IMR-90 (cell line): ENCODE measurements at regions not wholly inside any gene's neighbourhood (a gene's known extent, or its start where the extent isn't known, plus 50 kb on each side); places are given as distances from the start of the nearest gene placed in this dataset.

Experiments
- ATAC-seq: fragments of 200-7000 bp; cut with Tn5 transposase; 2 replicates; pipeline ENCODE4 v1.9.1; 2020; ENCODE audit warnings: low read depth, mild to moderate bottlenecking, moderate library complexity
- BruUV-seq: library from RNA; stranded (reverse); fragments of 400-500 nt; replicated peaks from 2 replicates; lab custom pipeline; 2021; lab: Mats Ljungman, UMichigan
- CTCF ChIA-PET: fragments of 300-600 bp; formaldehyde crosslinking; extraction: SDS; loops from one replicate; lab custom pipeline; 2021; ENCODE audit warnings: antibody characterized with exemption; lab: Yijun Ruan, JAX
- POLR2A ChIA-PET: fragments of 300-600 bp; sonication (Branson Sonifier 250); formaldehyde crosslinking; loops from one replicate; lab custom pipeline; 2022; ENCODE audit warnings: antibody characterized with exemption; ENCODE audit not compliant: unreplicated experiment; lab: Charles Lee
- DNase-seq: peaks from one replicate; pipeline ENCODE4 v3.0.0; 2013
- H2AFZ ChIP-seq: replicated peaks from 2 replicates; pipeline ENCODE3; 2013; ENCODE audit warnings: low read length, mild to moderate bottlenecking; ENCODE audit not compliant: poor library complexity
- H2AK5ac ChIP-seq: 2 replicates; pipeline ENCODE4 v1.6.1; 2013; ENCODE audit warnings: low read depth, low read length, inconsistent platforms
- H2AK9ac ChIP-seq: replicated peaks from 2 replicates; pipeline ENCODE3; 2013; ENCODE audit warnings: mild to moderate bottlenecking, low read depth, low read length, moderate library complexity; ENCODE audit not compliant: poor library complexity
- H2BK120ac ChIP-seq: 2 replicates; pipeline ENCODE4 v1.6.1; 2013; ENCODE audit warnings: low read depth, low read length, inconsistent platforms
- H2BK15ac ChIP-seq: 3 replicates; pipeline ENCODE4 v1.6.1; 2013; ENCODE audit warnings: low read depth, low read length, inconsistent platforms
- H2BK20ac ChIP-seq: 2 replicates; pipeline ENCODE4 v1.6.1; 2013; ENCODE audit warnings: low read depth, mild to moderate bottlenecking, inconsistent platforms, low read length, moderate library complexity
- H2BK5ac ChIP-seq: 2 replicates; pipeline ENCODE4 v1.6.1; 2013; ENCODE audit warnings: mild to moderate bottlenecking, low read depth, low read length, inconsistent platforms; ENCODE audit not compliant: poor library complexity, severe bottlenecking
- H3K14ac ChIP-seq: replicated peaks from 2 replicates; pipeline ENCODE4 v1.6.1; 2013; ENCODE audit warnings: low read depth, low read length, inconsistent platforms
- H3K18ac ChIP-seq: 2 replicates; pipeline ENCODE4 v1.6.1; 2013; ENCODE audit warnings: low read depth, low read length, control low read depth
- H3K23ac ChIP-seq: 2 replicates; pipeline ENCODE4 v1.6.1; 2013; ENCODE audit warnings: low read depth, low read length, inconsistent platforms
- H3K27ac ChIP-seq: 2 replicates; pipeline ENCODE4 v1.5.1; 2013; ENCODE audit warnings: mild to moderate bottlenecking, control low read depth, low read length; ENCODE audit not compliant: insufficient read depth
- H3K27me3 ChIP-seq: 2 replicates; pipeline ENCODE4 v1.6.1; 2013; ENCODE audit warnings: low read length; ENCODE audit not compliant: control insufficient read depth, insufficient read depth
- H3K36me3 ChIP-seq: 2 replicates; pipeline ENCODE4 v1.6.1; 2013; ENCODE audit warnings: low read length, mixed read lengths; ENCODE audit not compliant: control insufficient read depth, insufficient read depth
- H3K4ac ChIP-seq: 2 replicates; pipeline ENCODE4 v1.6.1; 2013; ENCODE audit warnings: low read depth, low read length, inconsistent platforms
- H3K4me1 ChIP-seq: 2 replicates; pipeline ENCODE4 v1.6.1; 2013; ENCODE audit warnings: low read length, mixed read lengths; ENCODE audit not compliant: control insufficient read depth, insufficient read depth
- H3K4me2 ChIP-seq: 2 replicates; pipeline ENCODE4 v1.6.1; 2013; ENCODE audit warnings: low read depth, mild to moderate bottlenecking, control low read depth, low read length, moderate library complexity
- H3K4me3 ChIP-seq: 2 replicates; pipeline ENCODE4 v1.5.1; 2013; ENCODE audit warnings: low read depth, mild to moderate bottlenecking, control low read depth, low read length, moderate library complexity; ENCODE audit not compliant: insufficient read depth
- H3K56ac ChIP-seq: 2 replicates; pipeline ENCODE4 v1.6.1; 2013; ENCODE audit warnings: low read length, inconsistent platforms; ENCODE audit not compliant: insufficient read depth; ENCODE audit errors: extremely low read depth
- H3K79me1 ChIP-seq, 2 experiments: 2 replicates each; pipeline ENCODE4 v1.6.1; 2013; ENCODE audit warnings: low read length in 2 of 2, inconsistent platforms in 1 of 2, low read depth in 1 of 2
- H3K9ac ChIP-seq: 2 replicates; pipeline ENCODE4 v1.6.1; 2013; ENCODE audit warnings: low read depth, low read length, control low read depth
- H3K9me1 ChIP-seq: 2 replicates; pipeline ENCODE4 v1.6.1; 2013; ENCODE audit warnings: low read length, inconsistent platforms; ENCODE audit not compliant: insufficient read depth
- H3K9me3 ChIP-seq: 2 replicates; pipeline ENCODE4 v1.6.1; 2013; ENCODE audit warnings: low read length; ENCODE audit not compliant: control insufficient read depth, insufficient read depth
- H4K20me1 ChIP-seq: 2 replicates; pipeline ENCODE4 v1.6.1; 2013; ENCODE audit warnings: low read length, inconsistent platforms; ENCODE audit not compliant: insufficient read depth
- H4K5ac ChIP-seq: 2 replicates; pipeline ENCODE4 v1.6.1; 2013; ENCODE audit warnings: mild to moderate bottlenecking, low read depth, low read length, control low read depth
- H4K8ac ChIP-seq, 2 experiments: 2 replicates each; pipeline ENCODE4 v1.6.1; 2013; ENCODE audit warnings: low read depth in 2 of 2, low read length in 2 of 2, control low read depth in 1 of 2, inconsistent platforms in 1 of 2
- H4K91ac ChIP-seq: 2 replicates; pipeline ENCODE4 v1.6.1; 2013; ENCODE audit warnings: low read depth, low read length, inconsistent platforms; ENCODE audit not compliant: insufficient read depth
- BHLHE40 ChIP-seq: fragments of 150-350 bp; IDR thresholded peaks from 2 replicates; pipeline ENCODE4 v1.6.1; 2016; ENCODE audit warnings: mild to moderate bottlenecking, low read depth, low read length
- CEBPB ChIP-seq: IDR thresholded peaks from 2 replicates; pipeline ENCODE4 v1.6.1; 2012; ENCODE audit warnings: low read depth, low read length, improper control_type of control experiment
- CHD1 ChIP-seq: IDR thresholded peaks from 2 replicates; pipeline ENCODE4 v1.6.1; 2012; ENCODE audit warnings: low read depth, low read length, improper control_type of control experiment
- FOS ChIP-seq: fragments of 150-350 bp; IDR thresholded peaks from 2 replicates; pipeline ENCODE4 v1.6.1; 2016; ENCODE audit warnings: low read depth, low read length
- MAFK ChIP-seq: IDR thresholded peaks from 2 replicates; pipeline ENCODE4 v1.6.1; 2012; ENCODE audit warnings: low read depth, low read length, improper control_type of control experiment
- MAZ ChIP-seq: IDR thresholded peaks from 2 replicates; pipeline ENCODE4 v1.6.1; 2012; ENCODE audit warnings: low read depth, mild to moderate bottlenecking, low read length, improper control_type of control experiment, moderate library complexity, borderline replicate concordance
- MXI1 ChIP-seq: IDR thresholded peaks from 2 replicates; pipeline ENCODE4 v1.6.1; 2012; ENCODE audit warnings: low read depth, mild to moderate bottlenecking, low read length, moderate library complexity, borderline replicate concordance
- NFE2L2 ChIP-seq: fragments of 150-350 bp; IDR thresholded peaks from 2 replicates; pipeline ENCODE4 v1.6.1; 2016; ENCODE audit warnings: low read depth, mild to moderate bottlenecking, low read length
- RAD21 ChIP-seq: IDR thresholded peaks from 2 replicates; pipeline ENCODE4 v1.6.1; 2012; ENCODE audit warnings: low read length, improper control_type of control experiment
- RCOR1 ChIP-seq: IDR thresholded peaks from 2 replicates; pipeline ENCODE4 v1.6.1; 2012; ENCODE audit warnings: mild to moderate bottlenecking, low read length, improper control_type of control experiment; ENCODE audit not compliant: insufficient replicate concordance
- RFX5 ChIP-seq: IDR thresholded peaks from 2 replicates; pipeline ENCODE4 v1.8.0; 2012; ENCODE audit warnings: low read depth, mild to moderate bottlenecking, low read length, moderate library complexity
- USF2 ChIP-seq: fragments of 150-350 bp; IDR thresholded peaks from 2 replicates; pipeline ENCODE4 v1.6.1; 2017; ENCODE audit warnings: mild to moderate bottlenecking, antibody characterized with exemption, low read length, low read depth
- WGBS, 2 experiments: methylation state at CpG; one replicate each; pipeline versions ENCODE4 v1.1.5 to v1.1.7; 2013; ENCODE audit warnings: missing lambda C conversion rate in 2 of 2; ENCODE audit not compliant: insufficient read length in 1 of 2; ENCODE audit errors: extremely low coverage in 2 of 2; 5-methylcytosine and 5-hydroxymethylcytosine counted together
- dilution Hi-C: fragments of 300-500 bp; cut with HindIII; formaldehyde crosslinking; loops from one replicate; pipeline ENCODE4 v1.14.3; 2018; ENCODE audit warnings: low sequenced_read_pairs; ENCODE audit not compliant: unreplicated experiment
- in situ Hi-C: fragments of 300-500 bp; cut with MboI; formaldehyde crosslinking; loops from 3 replicates; pipeline ENCODE4 v1.14.3; 2019; ENCODE audit warnings: low sequenced_read_pairs, inconsistent platforms, mixed read lengths
- intact Hi-C: fragments of 100-400 bp; cut with micrococcal nuclease; formaldehyde crosslinking; loops from 2 replicates; pipeline ENCODE4 v1.10.0; 2022
- TF ChIP-seq, protein P1 (sequence below): conservative IDR thresholded peaks from 2 replicates; pipeline ENCODE4 v1.5.1; 2012; ENCODE audit warnings: mild to moderate bottlenecking, low read depth, low read length, improper control_type of control experiment

DNA sequence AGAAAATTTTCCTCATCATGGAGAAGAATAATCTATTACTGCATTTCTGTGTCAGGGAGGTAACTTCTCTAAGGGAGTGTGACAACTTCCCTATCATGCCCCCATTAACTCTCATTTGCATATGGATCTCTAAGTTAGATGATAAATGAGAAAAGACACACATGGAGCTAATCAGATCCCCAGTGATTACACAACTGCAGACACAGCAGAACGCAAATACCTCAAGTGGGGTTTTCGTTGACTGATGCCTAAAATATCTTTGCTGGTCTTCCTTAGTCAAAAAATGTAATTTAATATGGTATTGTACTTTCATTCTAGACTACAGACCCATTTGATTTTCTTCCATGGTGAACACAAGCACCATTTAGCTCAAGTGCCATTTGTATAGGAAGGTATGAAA is 630.5 kb downstream of the TBL1XR1 start:
- H3K14ac ChIP-seq, result no peak overlapping the region
- no peak overlapping the region for H2AFZ ChIP-seq
- no peak overlapping the region for H3K23ac ChIP-seq
- H4K5ac ChIP-seq, result no peak overlapping the region
- H2AK9ac ChIP-seq, result no peak overlapping the region
- H2BK15ac ChIP-seq, result no peak overlapping the region
- intact Hi-C loops (no loop called here), dilution Hi-C loops (no loop called here), in situ Hi-C loops (no loop called here)
- no peak overlapping the region for H3K9ac ChIP-seq
- no peak for ATAC-seq
- no peak overlapping the region for H3K4ac ChIP-seq
- H4K91ac ChIP-seq, result no peak overlapping the region
- no peak overlapping the region for H4K8ac ChIP-seq
- H2AK5ac ChIP-seq, result no peak overlapping the region
- no peak for DNase-seq
- ChIA-PET CTCF (no interaction called here), POLR2A (no interaction called here)
- H3K4me3 ChIP-seq, result no peak overlapping the region
- no peaks in the 10 kb centered on the region for H3K79me1 ChIP-seq
- no TSS peak for BruUV-seq
- H3K56ac ChIP-seq, result no peak overlapping the region
- H3K27ac ChIP-seq, result no peak overlapping the region
- no peak overlapping the region for H3K4me2 ChIP-seq
- no peak overlapping the region for H3K18ac ChIP-seq
- TF ChIP-seq MAZ (no peak), FOS (no peak), RFX5 (no peak), MXI1 (no peak), CEBPB (no peak), CHD1 (no peak), USF2 (no peak), RAD21 (no peak), NFE2L2 (no peak), RCOR1 (no peak), MAFK (no peak), BHLHE40 (no peak)
- TF ChIP-seq, protein P1, sequence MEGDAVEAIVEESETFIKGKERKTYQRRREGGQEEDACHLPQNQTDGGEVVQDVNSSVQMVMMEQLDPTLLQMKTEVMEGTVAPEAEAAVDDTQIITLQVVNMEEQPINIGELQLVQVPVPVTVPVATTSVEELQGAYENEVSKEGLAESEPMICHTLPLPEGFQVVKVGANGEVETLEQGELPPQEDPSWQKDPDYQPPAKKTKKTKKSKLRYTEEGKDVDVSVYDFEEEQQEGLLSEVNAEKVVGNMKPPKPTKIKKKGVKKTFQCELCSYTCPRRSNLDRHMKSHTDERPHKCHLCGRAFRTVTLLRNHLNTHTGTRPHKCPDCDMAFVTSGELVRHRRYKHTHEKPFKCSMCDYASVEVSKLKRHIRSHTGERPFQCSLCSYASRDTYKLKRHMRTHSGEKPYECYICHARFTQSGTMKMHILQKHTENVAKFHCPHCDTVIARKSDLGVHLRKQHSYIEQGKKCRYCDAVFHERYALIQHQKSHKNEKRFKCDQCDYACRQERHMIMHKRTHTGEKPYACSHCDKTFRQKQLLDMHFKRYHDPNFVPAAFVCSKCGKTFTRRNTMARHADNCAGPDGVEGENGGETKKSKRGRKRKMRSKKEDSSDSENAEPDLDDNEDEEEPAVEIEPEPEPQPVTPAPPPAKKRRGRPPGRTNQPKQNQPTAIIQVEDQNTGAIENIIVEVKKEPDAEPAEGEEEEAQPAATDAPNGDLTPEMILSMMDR, result no peak
- H3K4me1 ChIP-seq, result no peaks in the 10 kb centered on the region
- no peaks in the 10 kb centered on the region for H3K36me3 ChIP-seq
- no peaks in the 10 kb centered on the region for H3K9me1 ChIP-seq
- H2BK120ac ChIP-seq, result no peak overlapping the region
- H2BK20ac ChIP-seq, result no peak overlapping the region
- H2BK5ac ChIP-seq, result no peak overlapping the region
- H3K27me3 ChIP-seq, result no peaks in the 10 kb centered on the region
- peaks cover 2% of the 10 kb centered on the region for H3K9me3 ChIP-seq
- no peaks in the 10 kb centered on the region for H4K20me1 ChIP-seq
- WGBS, 2 experiments, result no CpG with 5 or more reads among the region's 2 CpGs
